HEK293T (cell line): ENCODE measurements at regions not wholly inside any gene's neighbourhood (a gene's known extent, or its start where the extent isn't known, plus 50 kb on each side); places are given as distances from the start of the nearest gene placed in this dataset.

ENCODE experiments used
- CTBP1 ChIP-seq: fragments of 450-650 bp; IDR thresholded peaks from 2 replicates; pipeline ENCODE4 v1.6.1; 2016; ENCODE audit warnings: borderline replicate concordance
- NFRKB ChIP-seq: fragments of 450-650 bp; IDR thresholded peaks from 2 replicates; pipeline ENCODE4 v1.6.1; 2016; ENCODE audit warnings: mild to moderate bottlenecking, moderate library complexity

- TF ChIP-seq NFRKB (no peak), CTBP1 (no peak)
These were observed 192.8 kb upstream of the PRSS58 start for GRCh38 chr7:142450695-142451094.
